Endodermal cell (in vitro differentiated cells): ENCODE measurements at regions not wholly inside any gene's neighbourhood (a gene's known extent, or its start where the extent isn't known, plus 50 kb on each side); places are given as distances from the start of the nearest gene placed in this dataset.

ENCODE experiments used
- DNase-seq: peaks from one replicate; pipeline ENCODE4 v3.0.0-alpha.2; 2017
- H3K27ac ChIP-seq: 2 replicates; pipeline ENCODE4 v1.5.1; 2013; ENCODE audit warnings: mild to moderate bottlenecking, low read depth, low read length, moderate library complexity
- H3K27me3 ChIP-seq: 2 replicates; pipeline ENCODE4 v1.6.1; 2013; ENCODE audit warnings: mild to moderate bottlenecking, low read length, moderate library complexity; ENCODE audit not compliant: insufficient read depth, control insufficient read depth, poor library complexity, severe bottlenecking
- H3K36me3 ChIP-seq: 2 replicates; pipeline ENCODE4 v1.7.0; 2013; ENCODE audit warnings: mild to moderate bottlenecking, low read length, moderate library complexity; ENCODE audit not compliant: control insufficient read depth, insufficient read depth
- H3K4me1 ChIP-seq: one replicate; pipeline ENCODE4 v1.7.0; 2013; ENCODE audit warnings: low read length; ENCODE audit not compliant: control insufficient read depth, insufficient read depth
- H3K4me3 ChIP-seq: 2 replicates; pipeline ENCODE4 v1.5.1; 2013; ENCODE audit warnings: mild to moderate bottlenecking, low read length, moderate library complexity
- H3K9ac ChIP-seq: 2 replicates; pipeline ENCODE4 v1.6.1; 2013; ENCODE audit warnings: mild to moderate bottlenecking, low read length, moderate library complexity; ENCODE audit not compliant: poor library complexity, severe bottlenecking; ENCODE audit errors: extremely low read depth
- H3K9me3 ChIP-seq: 2 replicates; pipeline ENCODE4 v1.6.1; 2013; ENCODE audit warnings: mild to moderate bottlenecking, low read length, moderate library complexity; ENCODE audit not compliant: control insufficient read depth
- H3K27ac Mint-ChIP-seq: 2 replicates; pipeline ENCODE4 v1.8.0; 2020; ENCODE audit warnings: mixed read lengths
- H3K27me3 Mint-ChIP-seq: 2 replicates; pipeline ENCODE4 v1.8.0; 2021; ENCODE audit warnings: mild to moderate bottlenecking, mixed read lengths; ENCODE audit not compliant: insufficient read depth
- H3K36me3 Mint-ChIP-seq: 2 replicates; pipeline ENCODE4 v1.8.0; 2020; ENCODE audit warnings: low read depth, mixed read lengths
- H3K4me1 Mint-ChIP-seq: 2 replicates; pipeline ENCODE4 v1.8.0; 2020; ENCODE audit warnings: mixed read lengths
- H3K4me3 Mint-ChIP-seq: 2 replicates; pipeline ENCODE4 v1.8.0; 2020; ENCODE audit warnings: mild to moderate bottlenecking, moderate library complexity, mixed read lengths
- H3K9me3 Mint-ChIP-seq: 2 replicates; pipeline ENCODE4 v1.8.0; 2020; ENCODE audit warnings: mild to moderate bottlenecking, mixed read lengths
- WGBS, 2 experiments: methylation state at CpG; one replicate each; pipeline versions ENCODE4 v1.1.5 to v1.1.7; 2013; ENCODE audit warnings: missing lambda C conversion rate in 2 of 2, mixed read lengths in 1 of 2; ENCODE audit not compliant: insufficient coverage in 1 of 2, insufficient read length in 1 of 2; 5-methylcytosine and 5-hydroxymethylcytosine counted together
- TF ChIP-seq, protein P1 (sequence below): fragments of 200-600 bp; sonication (generic); conservative IDR thresholded peaks from 2 replicates; pipeline ENCODE4 v1.5.0; 2021; ENCODE audit warnings: antibody characterized with exemption, mild to moderate bottlenecking

DNA sequence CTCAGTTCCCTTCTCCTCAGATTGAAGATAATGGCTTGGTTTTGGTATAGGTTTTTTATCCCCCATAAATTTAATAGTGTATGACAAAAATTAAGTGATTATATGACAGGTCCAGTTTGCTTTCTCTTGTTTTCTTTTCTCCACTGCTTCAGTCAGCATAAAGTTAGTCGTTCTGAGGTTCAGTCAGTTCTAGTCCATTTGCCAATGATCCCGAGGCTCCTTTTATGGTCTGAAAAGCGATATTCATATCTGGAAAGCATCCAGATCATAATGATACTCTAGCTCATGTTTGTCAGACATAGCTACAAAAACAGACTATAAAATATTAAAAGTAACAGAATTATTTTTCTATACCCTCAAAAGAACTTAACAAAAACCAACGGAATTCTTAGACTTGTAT is 67.1 kb upstream of the SLC38A4 start:
- Mint-ChIP-seq H3K36me3 (no peaks in the 10 kb centered on the region), H3K4me3 (no peak overlapping the region), H3K9me3 (peaks cover 4% of the 10 kb centered on the region)

GRCh38 chr12:46893434-46893833 is 67.6 kb upstream of the SLC38A4 start:
- Histone ChIP-seq H3K4me3 (no peak overlapping the region), H3K36me3 (no peaks in the 10 kb centered on the region), H3K9me3 (no peaks in the 10 kb centered on the region), H3K27me3 (peaks cover 26% of the 10 kb centered on the region), H3K27ac (no peak overlapping the region), H3K4me1 (no peaks in the 10 kb centered on the region), H3K9ac (no peak overlapping the region)
- Mint-ChIP-seq H3K27ac (no peak overlapping the region), H3K36me3 (no peaks in the 10 kb centered on the region), H3K4me1 (no peaks in the 10 kb centered on the region), H3K27me3 (peaks cover 8% of the 10 kb centered on the region), H3K4me3 (no peak overlapping the region), H3K9me3 (peaks cover 4% of the 10 kb centered on the region)
- 100% methylated on average over 1 of the region's 1 CpG; no CpG with 5 or more reads in 1 of the 2 experiments for WGBS, 2 experiments
- DNase-seq = no peak
- TF ChIP-seq, protein P1, sequence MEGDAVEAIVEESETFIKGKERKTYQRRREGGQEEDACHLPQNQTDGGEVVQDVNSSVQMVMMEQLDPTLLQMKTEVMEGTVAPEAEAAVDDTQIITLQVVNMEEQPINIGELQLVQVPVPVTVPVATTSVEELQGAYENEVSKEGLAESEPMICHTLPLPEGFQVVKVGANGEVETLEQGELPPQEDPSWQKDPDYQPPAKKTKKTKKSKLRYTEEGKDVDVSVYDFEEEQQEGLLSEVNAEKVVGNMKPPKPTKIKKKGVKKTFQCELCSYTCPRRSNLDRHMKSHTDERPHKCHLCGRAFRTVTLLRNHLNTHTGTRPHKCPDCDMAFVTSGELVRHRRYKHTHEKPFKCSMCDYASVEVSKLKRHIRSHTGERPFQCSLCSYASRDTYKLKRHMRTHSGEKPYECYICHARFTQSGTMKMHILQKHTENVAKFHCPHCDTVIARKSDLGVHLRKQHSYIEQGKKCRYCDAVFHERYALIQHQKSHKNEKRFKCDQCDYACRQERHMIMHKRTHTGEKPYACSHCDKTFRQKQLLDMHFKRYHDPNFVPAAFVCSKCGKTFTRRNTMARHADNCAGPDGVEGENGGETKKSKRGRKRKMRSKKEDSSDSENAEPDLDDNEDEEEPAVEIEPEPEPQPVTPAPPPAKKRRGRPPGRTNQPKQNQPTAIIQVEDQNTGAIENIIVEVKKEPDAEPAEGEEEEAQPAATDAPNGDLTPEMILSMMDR = no peak

More for the DNA sequence above, 67.1 kb upstream of the SLC38A4 start:
- Mint-ChIP-seq H3K27me3 (peaks cover 6% of the 10 kb centered on the region), H3K27ac (no peak overlapping the region), H3K4me1 (no peaks in the 10 kb centered on the region)
- Histone ChIP-seq H3K4me3 (no peak overlapping the region), H3K36me3 (no peaks in the 10 kb centered on the region), H3K4me1 (no peaks in the 10 kb centered on the region), H3K27me3 (peaks cover 26% of the 10 kb centered on the region), H3K9ac (no peak overlapping the region), H3K27ac (no peak overlapping the region), H3K9me3 (no peaks in the 10 kb centered on the region)
- WGBS, 2 experiments = 84 to 88% methylated on average over 1 to 3 of the region's 4 CpGs
- TF ChIP-seq, protein P1 = no peak
- no peak for DNase-seq

DNA sequence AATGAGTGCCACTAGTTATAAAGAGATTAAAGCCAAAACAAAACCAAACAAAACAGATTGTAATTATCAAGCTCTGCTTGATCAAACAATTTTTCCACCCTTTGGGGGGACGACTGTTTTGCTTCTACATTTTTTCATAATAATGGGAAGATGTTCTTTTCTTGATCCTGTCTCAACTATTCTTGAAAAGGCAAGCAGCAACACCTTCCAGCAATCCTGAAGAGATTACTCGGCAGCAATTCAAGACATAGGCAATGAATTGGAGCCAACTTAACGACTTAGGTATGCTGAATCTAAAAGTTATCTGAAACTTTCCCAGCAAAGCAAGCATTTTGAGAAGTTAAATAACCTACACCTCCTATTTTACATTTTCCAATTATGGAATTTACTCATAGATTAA is 69.9 kb upstream of the SLC38A4 start:
- H3K9me3 Mint-ChIP-seq = no peaks in the 10 kb centered on the region
- no peaks in the 10 kb centered on the region for H3K4me1 ChIP-seq
- peaks cover 42% of the 10 kb centered on the region for H3K27me3 ChIP-seq
- no peak overlapping the region for H3K27ac ChIP-seq
- no peak overlapping the region for H3K4me3 Mint-ChIP-seq
- H3K9me3 ChIP-seq = no peaks in the 10 kb centered on the region
- no peak for DNase-seq
- 60 to 64% methylated on average over 3 of the region's 3 CpGs for WGBS, 2 experiments
- no peak overlapping the region for H3K27ac Mint-ChIP-seq
- H3K4me3 ChIP-seq = no peak overlapping the region
- peaks cover 16% of the 10 kb centered on the region for H3K27me3 Mint-ChIP-seq
- TF ChIP-seq, protein P1 = no peak
- peaks cover 4% of the 10 kb centered on the region for H3K4me1 Mint-ChIP-seq
- H3K36me3 ChIP-seq = no peaks in the 10 kb centered on the region
- H3K36me3 Mint-ChIP-seq = no peaks in the 10 kb centered on the region
- no peak overlapping the region for H3K9ac ChIP-seq
